Stimulated activated CD4-positive, alpha-beta T cell treated with anti-CD3 and anti-CD28 coated beads, TNF-alpha, amount 100 ng/mL, for 1 hour (primary cell): ENCODE measurements at regions not wholly inside any gene's neighbourhood (a gene's known extent, or its start where the extent isn't known, plus 50 kb on each side); places are given as distances from the start of the nearest gene placed in this dataset.
"Not testable (repeated sequence)": the region's sequence is repeated elsewhere in the genome, so short reads cannot be mapped to it uniquely, and the experiment has no call there.

Experiments
- DNase-seq, 3 donors: peaks; one replicate each; pipeline ENCODE4 v3.0.0-alpha.2; 2020; ENCODE audit warnings: low read depth in 3 of 3, low spot score in 1 of 3

- DNase-seq, result no peak
These were observed 933.6 kb upstream of the SLC39A10 start for GRCh38 chr2:194723446-194723845.

DNA sequence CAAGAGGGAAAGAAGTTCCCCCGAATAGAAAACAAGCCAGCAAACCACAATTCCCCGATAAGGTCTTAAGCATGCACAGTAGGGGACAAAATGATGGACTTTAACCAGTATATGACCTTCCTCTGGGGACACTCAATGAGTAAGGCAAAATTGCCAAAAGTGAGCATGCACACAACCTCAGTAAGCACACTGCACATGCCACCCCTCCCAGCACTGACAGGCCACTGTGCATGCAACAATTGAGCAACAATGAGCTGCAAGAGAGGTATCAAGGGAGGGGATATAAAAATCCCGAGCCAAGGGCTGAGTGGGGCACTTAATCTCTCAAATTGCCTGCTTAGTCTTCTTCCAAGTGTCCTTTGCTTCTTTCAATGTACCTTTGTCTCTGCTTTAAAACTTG is 935.8 kb upstream of the SLC39A10 start:
- no peak for DNase-seq

DNA sequence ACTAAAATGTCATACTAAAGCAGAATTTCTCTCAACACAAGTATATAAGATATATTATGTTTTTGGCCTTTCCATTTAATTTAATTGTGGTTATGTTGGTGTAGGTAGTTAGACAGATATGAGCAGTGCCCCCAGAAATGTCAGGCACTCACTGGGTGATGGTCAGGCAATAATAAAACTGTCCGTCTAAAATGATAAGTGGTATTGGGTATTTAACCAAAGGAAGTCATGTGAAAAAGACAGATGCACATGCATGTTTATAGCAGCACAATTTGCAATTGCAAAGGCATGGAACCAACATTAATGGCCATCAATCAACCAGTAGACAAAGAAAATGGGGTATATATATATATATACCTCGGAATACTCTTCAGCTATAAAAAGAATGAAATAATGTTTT is 936.6 kb upstream of the SLC39A10 start:
- no peak for DNase-seq

- DNase-seq, result no peak
These were observed 938.1 kb upstream of the SLC39A10 start for GRCh38 chr2:194718881-194719280.

GRCh38 chr2:194714541-194714940 is 942.5 kb upstream of the SLC39A10 start:
- DNase-seq, result no peak

GRCh38 chr2:194709840-194710239 is 947.2 kb upstream of the SLC39A10 start:
- DNase-seq, result no peak

- no peak for DNase-seq
These were observed 950.8 kb upstream of the SLC39A10 start for GRCh38 chr2:194706179-194706578.

- DNase-seq, result no peak
These were observed 951.6 kb upstream of the SLC39A10 start for GRCh38 chr2:194705398-194705797.

DNA sequence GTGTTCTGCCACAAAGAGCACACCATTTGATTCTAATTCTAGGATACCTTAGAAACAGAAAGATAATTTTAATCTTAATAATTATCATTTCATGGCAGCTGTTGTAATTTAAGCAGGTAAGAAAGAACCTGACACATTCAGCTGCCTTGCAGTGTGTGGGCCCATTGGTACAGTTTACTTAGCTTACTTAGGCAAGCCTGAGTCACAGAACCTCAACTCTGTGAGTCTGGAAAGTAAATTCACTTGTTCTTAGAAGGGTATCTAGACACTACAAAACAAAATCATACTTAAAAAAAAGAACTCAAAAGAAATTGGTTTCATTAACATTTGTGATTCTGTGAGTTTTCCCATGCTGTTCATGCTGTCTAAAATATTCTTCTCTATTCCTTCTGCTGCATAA is 956.3 kb upstream of the SLC39A10 start:
- no peak for DNase-seq

- DNase-seq, result no peak
These were observed 956.9 kb upstream of the SLC39A10 start for GRCh38 chr2:194700116-194700515.

DNA sequence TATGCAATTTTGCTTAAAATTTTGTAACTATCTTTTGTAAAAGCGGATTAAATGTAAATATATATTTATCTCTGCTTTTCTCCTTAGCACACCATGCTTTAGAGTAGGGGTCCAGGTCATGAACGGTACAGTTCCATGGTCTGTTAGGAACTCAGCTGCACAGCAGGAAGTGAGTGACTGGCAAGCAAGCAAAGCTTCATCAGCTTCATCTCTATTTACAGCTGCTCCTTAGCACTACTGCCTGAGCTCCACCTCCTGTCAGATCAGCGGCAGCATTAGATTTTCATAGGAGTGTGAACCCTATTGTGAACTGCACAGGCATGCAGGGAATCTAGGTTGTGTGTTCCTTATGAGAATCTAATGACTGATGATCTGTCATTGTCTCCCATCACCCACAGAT is 959.0 kb upstream of the SLC39A10 start:
- DNase-seq, result no peak

- no peak for DNase-seq
These were observed 959.6 kb upstream of the SLC39A10 start for GRCh38 chr2:194697439-194697838.

GRCh38 chr2:194696690-194697089 is 960.3 kb upstream of the SLC39A10 start:
- no peak for DNase-seq

- no peak for DNase-seq
These were observed 970.5 kb upstream of the SLC39A10 start for GRCh38 chr2:194686569-194686968.

DNA sequence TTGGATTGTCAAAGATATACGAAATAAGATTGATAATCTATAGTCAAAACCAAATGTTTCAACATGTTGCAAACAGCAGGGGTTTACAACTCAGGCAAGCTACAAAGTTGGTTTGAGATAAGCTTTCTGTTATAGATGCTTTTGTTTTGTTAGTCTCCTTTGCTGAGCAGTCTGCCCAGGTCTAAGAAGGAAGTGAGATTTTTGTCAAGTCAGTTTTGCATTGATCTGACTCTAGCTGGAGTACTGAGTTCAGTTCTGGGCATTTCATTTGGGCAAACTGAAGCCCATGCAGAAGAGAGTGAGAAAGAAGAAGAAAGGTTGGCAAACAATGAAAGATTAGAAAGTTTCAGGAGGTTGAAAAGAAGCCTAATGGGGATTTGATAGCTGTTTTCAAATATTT is 983.0 kb upstream of the SLC39A10 start:
- DNase-seq, result no peak

- no peak for DNase-seq
These were observed 984.0 kb upstream of the SLC39A10 start for GRCh38 chr2:194672994-194673393.

GRCh38 chr2:194661431-194661830 is 995.6 kb upstream of the SLC39A10 start:
- no peak for DNase-seq

GRCh38 chr2:194639057-194639456 is 1018.0 kb upstream of the SLC39A10 start:
- not testable (repeated sequence) for DNase-seq

DNA sequence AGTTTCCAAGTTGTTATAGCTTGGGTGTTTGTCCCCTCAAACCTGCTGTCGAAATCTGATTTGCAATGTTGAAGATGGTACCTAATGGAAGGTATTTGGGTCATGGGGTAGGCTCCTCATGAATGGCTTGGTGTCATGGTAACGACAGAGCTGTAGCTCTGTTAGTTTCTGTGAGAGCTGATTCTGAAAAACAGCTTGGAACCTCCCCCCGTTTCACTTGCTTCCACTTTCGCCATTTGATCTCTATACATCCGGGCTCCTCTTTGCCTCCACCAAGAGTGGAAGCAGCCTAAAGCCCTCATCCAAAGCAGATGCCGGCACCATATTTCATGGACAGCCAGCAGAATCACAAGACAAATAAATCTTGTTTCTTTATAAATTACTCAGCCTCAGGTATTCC is 1035.1 kb upstream of the SLC39A10 start:
- DNase-seq, result no peak

- no peak for DNase-seq
These were observed 1037.7 kb upstream of the SLC39A10 start for GRCh38 chr2:194619366-194619765.

DNA sequence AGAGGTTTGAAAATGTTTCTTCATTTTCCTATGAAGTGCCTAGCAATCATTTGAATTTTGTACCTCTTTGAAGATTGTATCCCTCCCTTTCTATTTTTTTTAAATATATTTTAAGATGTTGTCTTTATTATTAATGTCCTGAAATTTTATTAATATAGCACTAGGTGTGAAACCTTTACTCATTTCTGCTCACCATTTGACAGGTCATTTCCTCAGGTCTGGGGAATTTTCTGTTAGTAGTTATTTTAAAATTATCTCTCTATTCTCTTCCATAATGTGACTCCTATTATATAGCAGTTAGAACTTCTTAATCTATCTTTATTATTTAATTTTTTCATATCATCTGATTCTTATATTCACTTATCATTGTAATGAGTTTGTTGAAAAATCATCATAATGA is 1038.6 kb upstream of the SLC39A10 start:
- DNase-seq, result no peak

- no peak for DNase-seq
These were observed 1040.7 kb upstream of the SLC39A10 start for GRCh38 chr2:194616334-194616733.

DNA sequence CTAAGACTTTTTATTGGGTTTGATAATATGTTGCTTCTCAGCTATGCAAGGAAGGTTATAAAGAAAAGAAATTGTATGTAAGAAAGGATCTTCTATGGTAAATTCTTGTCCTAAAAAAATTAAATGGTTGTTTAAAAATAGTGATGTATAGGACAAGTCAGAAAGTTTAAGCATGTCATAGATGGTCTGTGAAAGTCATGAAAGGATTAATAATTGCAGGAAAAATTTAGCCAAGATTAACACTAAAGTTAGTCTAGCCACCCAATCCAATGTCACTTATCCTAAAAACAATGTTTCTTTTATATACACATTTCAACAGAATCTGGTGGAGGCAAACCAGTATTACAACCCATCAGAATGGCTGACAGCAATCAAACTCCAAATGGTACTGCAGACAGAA is 1046.7 kb upstream of the SLC39A10 start:
- DNase-seq, result no peak

DNA sequence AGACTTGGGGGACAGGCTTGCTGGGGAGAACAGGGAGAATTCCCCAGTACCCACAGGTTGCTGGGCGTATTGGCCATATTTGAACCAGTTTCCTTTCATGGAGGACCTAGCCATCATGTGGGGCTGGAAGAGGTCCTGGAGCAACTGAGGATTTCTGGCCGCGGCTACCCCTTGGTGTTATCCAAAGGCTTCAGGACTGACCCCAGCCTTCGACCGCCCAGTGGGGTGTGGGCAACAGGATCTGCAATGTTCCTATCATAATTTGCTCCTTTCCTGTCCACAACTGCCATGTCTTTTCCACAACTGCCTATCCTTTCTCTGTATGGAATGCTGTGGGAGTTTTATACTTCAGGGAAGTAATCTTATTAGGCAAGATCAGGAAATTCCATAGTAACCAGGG is 1053.6 kb upstream of the SLC39A10 start:
- DNase-seq, result no peak
